Activated CD4-positive, alpha-beta T cell treated with anti-CD3 and anti-CD28 coated beads, Interleukin-2, amount 50 U/mL, for 1 hour (primary cell): ENCODE measurements at regions not wholly inside any gene's neighbourhood (a gene's known extent, or its start where the extent isn't known, plus 50 kb on each side); places are given as distances from the start of the nearest gene placed in this dataset.

Experiments used
- DNase-seq: peaks from one replicate; pipeline ENCODE4 v3.0.0-alpha.2; 2020

DNA sequence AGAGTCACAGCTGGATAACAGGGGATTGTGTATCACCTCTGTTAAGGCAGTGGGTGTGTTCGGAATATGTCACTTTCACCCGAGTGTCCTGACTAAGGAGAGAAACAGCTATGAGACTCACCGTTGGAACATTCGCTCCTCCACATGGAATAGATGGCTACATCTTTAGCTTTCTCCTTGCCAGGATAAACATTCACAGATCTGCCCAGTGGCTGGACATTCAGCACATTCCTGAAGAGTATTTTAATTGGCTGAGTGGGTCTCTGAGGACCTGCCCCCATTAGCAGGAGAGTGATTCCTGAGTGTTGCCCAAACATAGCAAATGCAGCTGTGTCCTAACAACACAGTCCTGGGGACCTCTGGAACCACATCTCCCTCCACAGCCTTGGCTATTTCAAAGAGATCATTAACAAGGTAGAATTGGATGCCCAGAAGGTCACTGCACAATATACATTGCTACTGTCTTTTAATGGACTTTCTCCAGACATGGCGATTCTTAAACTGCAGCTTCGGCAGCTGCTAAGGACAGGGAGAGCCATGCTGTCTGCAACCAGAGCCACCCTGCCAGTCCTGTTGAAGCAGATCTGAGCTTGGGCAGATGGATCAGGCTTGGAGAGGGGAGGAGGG, 435.0 kb upstream of the CADM1 start:
- DNase-seq: no peak

DNA sequence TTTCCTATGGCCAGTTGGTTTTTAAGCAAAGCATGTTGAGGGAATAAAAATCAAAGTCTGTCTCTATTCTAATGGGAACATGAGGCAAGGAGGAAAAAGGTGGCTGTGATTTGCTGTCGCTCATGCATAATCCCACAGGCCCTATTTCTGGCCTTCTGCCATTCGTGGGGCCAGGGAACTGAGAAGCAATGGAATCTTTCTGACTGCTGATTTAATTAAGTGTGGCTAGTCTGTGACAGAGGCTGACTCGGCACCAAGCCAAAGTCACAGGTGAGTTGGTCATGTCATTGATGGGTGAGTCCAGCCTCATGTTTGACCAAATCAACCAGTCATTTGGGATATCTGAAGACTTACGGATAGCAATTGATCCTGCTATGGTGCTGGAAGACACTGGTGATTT, 429.3 kb upstream of the CADM1 start:
- no peak for DNase-seq

DNA sequence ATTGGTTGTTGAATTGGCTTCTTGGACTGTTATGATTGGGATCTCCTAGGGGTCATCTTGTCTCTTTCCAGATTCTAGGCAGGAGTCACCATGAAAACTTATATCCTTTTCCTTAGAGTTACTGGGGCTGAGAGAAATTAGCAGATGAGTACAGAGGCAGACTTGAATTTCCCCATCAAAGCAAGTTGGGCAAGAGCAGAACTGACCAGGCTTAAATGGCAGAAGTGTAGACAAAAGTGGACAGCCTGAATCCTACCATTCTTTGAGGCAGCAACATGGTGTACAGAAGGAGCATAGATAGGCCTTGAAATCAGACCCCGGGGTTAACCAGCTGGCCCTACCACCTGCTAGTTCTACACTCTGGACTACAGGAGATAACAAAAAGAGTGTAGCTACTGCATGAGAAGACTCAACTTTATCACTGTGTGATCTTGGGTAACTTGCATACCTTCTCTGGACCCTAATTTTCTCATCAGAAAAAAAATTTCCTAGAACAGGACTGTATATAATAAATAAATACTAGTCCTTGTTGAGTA, 427.4 kb upstream of the CADM1 start:
- DNase-seq: no peak

DNA sequence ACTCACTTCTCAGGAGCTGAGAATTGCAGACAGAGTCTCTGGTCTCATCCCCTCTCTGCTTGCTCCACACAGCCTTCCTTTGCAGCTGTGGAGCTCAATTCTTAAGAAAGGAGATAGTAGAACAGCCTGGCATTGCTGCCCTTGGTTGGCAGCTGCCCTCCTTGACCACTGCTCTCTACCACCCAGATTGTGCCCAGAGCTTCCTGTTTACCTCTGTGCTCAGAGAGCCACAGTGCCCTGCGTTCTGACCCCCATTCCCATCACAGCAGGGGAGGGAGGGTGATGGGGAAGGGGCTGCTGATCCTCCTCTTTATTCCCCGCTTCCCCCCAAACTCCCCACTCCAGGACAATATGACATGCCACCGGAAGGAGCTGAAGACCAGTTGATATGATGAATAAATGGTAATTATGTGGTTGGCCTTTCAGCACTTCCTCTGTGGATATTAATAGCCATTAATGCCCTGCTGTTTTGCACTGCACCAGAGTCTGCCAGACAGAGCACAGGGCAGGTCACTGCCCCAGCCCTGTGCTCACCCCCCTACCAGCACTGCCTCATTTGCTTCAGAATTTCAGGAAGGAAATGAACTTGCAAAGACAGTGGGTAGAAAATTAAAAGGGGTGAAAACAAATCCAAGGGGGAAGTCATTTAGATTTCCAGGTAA, 426.8 kb upstream of the CADM1 start:
- DNase-seq: no peak

DNA sequence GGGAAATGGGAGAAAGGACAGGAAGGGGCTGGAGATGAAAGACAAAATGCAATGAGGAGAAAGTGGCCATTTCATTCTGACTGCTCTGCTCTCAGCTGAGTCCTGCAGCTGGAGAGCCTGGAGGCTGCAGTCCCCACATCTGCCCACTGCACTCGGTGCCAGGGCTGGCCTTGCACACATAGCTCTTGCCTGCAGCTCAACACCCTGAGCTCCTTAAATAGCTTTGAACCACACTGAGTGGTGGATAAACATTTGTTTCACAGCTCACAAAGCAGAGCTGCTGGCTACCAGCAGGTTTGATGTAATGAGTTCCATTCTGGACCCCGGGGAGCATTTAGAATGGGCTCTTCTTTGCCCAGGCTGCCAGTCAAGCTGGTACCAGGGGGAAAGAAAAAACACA, 426.1 kb upstream of the CADM1 start:
- DNase-seq: no peak

DNA sequence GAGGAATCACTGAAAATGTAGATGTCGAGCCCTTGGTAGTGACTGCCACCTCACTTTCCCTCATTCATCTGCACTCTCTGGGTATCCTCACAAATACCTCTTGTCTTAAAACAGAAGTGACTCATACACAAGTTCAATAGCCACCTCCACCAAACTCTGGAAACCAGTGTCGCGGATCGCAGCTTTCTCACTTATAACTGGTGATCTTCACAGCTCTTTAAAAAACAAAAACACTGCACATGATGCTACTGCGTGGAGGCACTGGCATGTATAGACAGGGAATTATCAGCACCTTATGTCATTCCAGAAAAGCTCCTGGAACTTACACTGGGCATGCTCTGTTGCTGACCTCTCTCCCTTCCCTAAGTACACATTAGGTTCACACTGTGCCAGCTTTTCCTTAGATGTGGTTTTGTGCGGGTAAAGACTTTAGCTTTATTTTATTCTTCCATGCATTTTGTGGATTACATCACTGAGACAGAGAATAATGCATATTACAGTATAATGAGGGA, 425.5 kb upstream of the CADM1 start:
- DNase-seq: no peak

DNA sequence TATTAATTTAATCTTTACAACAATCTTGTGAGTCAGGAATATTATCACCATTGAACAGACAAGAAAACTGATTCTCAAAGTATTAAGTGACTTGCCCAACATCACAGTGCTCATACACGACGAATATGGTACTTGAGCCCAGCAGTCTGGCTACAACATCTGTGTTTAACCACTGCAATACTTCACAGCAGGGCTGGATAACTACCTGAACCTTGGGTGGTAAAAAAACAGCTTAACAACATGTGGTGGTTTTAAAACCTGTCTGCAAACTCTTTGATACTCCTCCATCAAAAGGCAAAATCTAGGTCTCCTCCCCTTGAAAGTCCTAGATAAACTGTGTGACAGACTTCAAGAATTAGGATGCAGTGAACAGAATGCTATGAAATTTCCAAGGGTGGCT, 424.6 kb upstream of the CADM1 start:
- no peak for DNase-seq

DNA sequence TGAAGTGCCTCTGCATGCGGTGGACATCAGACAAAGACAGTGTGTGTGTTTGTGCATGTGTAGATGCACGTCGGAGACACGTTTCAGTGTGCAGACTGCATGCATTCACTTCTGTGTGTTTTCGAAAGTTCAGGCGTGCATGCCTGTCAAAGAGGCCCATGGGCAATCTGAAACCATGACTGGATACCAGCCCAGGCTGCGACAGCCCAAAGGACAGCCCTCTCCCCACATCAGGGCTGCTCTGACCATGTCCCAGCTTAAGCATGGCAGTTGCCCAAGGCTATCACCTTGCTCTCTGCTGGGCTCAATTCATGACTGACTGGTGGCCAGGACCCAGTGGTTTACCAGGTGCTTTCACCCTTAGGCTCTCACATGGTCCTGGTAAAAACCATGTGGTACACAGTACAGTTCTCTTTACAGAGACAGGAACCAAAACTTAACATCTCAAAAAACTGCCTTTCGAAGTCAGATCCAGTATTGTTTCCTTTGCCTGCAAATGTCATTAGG, 423.7 kb upstream of the CADM1 start:
- no peak for DNase-seq

DNA sequence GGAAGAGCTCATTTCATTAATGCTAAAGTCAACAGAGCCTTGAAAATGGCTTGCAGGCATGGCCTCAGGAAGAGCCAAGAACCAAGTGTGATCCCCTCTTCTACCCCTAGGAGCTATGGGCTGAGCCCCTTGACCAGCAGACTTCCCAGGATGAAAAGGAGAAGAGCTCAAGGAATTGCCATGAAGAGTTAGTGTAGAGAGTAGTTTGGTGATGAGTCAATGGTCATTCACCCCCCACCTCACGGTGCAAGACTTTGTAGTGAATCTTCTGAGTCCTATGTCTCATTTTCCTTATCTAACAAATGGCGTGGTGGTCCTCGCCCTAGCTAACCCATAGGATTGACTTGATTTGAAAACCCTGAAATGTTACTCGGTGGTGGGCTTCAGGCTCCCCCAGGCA, 422.4 kb upstream of the CADM1 start:
- no peak for DNase-seq

DNA sequence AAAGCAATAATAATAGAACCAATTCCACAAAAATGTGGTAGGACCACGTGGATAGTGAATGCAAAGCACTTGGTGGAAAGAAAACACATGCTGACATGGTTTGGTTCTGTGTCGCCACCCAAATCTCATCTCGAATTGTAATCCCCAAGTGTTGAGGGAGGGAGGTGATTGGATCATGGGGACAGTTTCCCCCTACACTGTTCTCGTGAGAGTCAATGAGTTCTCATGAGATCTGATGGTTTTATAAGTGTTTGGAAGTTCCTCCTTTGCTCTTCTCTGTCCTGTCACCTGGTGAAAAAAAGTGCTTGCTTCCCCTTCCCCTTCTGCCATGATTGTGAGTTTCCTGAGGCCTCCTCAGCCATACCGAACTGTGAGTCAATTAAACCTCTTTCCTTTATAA, 421.9 kb upstream of the CADM1 start:
- no peak for DNase-seq

DNA sequence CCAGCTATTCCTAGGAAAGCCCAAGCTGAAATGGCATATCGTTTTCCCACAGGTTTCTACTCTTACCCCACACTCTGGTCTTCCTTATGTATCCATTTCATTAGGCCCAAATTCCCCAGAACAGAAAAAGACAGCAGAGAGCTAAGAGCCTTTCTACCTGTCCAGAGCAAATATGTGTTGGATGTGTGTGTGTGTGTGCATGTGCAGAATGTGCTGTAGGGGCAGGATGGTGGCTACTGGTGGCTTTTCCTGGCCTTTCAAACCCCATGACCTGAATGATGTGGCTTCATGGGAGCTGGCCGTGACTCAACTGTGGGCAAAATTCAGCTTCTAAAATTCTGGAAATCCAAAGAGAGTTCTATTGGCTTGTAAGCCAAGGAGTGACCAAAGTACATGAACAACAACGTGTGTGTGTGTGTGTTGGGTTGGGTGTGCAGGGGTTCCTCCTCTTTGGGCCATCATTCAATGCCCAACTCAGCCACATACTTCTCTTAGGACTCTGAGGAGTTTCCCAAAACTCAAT, 421.4 kb upstream of the CADM1 start:
- DNase-seq: no peak

DNA sequence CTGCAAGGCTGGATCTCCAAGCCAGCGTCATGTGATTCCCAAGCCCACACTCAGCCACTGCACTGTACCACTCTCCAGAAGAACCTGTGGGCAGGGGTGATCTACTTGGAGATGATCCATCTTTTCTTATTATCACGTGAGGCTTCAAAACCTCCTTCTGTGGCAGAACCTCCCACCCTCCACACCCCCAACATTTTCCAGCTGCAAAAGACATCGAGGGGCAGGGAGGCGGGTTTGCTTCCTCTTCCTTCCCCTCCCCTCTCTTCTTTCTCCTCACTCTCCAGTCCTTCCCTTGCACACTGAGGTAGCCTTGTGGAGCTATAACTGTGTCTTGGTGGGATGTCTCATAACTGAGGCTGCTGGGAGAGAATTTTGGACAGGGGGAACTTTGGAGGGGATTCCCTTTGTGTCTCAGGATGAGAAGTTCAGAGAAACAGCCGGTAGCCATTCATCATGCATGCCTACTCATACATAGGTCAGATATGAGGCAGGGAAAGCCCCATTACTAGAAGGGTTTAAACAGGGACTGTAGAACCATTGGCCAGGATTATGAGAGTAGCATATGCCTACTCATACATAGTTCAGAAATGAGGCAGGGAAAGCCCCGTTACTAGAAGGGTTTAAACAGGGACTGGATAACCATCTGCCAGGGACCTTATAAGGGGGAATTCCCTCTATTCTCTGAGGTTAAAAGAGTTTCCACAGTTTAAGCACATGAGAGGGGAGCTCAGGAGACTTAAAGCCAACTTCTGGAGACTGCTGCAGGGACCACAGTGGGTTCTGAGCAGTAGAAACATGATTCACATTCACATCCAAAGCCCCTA, 420.7 kb upstream of the CADM1 start:
- DNase-seq: no peak

DNA sequence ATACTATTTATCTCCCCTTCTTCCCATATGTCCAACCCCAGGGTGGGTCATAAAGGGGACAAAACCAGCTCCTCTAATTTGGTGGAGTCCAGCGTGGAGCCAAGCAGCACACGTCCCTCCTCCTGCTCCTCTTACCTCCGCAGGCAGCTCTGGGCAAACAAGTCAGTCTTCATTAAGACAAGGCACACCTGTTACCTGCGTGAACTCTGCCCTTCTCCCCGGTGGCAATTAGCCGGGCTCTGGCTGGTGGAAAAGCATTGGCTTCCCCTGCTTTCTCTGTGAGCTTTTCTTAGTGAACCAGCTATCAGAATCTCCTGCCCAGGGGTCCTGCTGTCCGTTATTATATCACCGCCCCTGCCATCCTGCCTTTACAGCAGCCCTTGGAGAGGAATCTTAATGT, 418.7 kb upstream of the CADM1 start:
- no peak for DNase-seq

DNA sequence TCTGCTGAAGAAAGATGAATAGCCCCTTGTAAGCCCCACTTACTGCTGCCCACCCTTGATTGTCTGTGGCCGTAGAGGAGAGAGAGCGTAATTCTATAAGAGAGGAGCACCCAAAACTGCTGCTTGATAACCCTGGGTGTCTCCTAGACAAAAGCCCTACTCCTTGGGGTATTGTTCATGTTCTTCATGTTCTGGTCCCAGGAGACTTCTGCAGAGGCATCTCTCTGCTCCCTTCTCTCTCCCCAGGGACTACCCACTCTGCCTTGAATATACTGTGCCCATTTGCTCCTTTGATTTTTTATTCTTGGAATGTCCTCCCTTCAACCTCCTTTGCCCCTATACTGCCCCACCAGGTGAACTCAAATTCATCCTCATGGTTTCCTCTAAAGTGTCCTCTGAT, 417.8 kb upstream of the CADM1 start:
- no peak for DNase-seq

DNA sequence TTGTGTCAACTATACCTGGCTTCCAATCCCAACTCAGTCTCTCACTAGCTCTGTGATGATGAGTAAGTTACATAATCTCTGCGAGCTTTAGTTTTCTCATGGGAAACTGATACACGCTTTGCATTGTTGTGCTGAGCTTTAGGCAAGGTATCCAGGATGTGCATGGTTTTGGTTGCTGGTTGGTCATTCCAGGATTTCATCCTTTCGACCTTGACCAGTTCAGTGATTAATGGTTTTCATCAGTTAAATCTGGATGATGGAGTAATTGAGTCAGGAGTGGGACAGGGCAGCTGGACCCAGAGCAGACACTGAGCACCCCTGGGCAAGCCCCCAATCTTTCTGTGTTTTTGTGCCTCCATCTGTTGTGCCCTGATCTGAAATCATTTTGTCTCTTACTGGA, 417.3 kb upstream of the CADM1 start:
- DNase-seq: no peak

DNA sequence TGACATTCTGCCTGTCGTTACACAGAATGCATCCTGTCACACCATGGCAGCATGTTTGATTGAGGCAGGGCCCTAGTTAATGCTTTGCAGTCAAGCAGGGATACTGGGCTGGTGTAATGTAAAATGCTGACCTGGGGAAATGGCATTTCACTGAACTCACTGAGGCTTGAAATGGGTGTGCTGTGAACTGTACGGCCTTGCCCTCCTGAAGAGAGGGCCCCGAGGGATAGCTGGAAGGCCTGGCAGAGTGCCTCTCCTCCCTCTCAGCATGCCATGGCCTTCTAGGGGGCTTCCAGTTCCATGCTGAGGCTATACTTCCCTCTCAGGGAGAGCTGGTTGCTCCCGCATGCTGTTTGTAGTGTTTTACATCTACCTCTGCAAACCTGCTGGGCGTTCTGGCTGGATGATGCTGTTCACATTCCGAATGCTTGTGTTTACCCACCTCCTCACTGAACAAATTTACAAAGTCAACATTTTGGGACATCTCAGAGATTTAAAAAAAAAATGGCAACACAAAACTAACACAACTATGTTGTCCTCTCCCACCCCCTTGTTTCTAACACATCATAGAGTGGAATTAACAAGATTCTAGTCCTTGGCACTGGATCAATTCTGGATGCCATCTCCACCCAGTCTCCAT, 416.7 kb upstream of the CADM1 start:
- DNase-seq: no peak

DNA sequence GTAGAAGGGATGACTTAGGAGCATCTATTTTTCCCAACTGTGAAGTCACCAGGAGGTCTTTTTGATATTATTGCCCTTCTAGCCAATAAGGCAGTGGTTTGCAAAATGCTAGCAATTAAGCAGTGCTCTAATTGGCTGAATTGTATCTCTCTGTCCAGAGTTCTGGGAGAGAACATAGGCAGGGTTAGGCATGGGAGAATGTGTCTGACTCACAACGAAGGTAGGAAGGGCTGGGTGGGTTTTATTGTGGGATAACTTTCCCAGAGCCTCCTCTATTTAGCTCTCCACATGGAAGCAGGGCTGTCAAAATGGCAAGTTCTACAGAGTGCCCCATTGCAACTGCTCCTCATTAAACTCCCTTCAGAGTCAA, 415.9 kb upstream of the CADM1 start:
- no peak for DNase-seq

DNA sequence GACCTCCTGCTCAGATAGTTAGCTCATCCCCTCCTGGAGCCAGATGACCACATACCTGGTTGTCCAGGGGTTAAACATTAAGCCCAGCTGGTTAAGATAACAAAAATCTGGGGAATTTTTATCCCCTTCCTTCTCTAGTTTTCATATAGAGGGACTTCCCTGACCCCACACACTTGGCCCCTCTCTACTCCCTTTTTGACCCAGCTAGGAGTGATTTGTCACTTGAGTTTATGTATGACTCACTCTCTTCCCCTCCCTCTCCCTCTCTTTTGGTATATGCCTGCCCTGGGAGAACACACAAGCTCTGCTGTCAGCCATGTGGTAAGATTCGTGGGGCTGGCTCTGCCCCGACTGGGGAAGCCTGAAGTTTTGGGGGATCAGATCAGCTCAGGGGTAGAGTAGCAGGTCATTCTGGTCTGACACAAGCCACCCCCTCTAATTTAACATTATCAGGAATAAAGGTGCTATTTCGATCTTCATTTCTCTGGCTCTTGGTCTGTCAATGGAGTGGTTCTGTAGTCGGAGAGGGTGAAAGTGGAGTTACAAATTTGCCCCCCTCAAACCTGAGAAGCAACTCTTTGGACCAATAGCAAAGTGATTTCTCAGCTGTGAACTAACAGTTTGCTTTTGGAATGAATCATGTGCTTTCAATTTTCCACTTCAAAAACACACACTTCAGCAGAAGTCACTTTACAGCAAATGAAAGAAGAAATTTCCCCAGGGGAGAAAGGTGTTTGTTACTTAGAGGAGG, 415.3 kb upstream of the CADM1 start:
- no peak for DNase-seq

DNA sequence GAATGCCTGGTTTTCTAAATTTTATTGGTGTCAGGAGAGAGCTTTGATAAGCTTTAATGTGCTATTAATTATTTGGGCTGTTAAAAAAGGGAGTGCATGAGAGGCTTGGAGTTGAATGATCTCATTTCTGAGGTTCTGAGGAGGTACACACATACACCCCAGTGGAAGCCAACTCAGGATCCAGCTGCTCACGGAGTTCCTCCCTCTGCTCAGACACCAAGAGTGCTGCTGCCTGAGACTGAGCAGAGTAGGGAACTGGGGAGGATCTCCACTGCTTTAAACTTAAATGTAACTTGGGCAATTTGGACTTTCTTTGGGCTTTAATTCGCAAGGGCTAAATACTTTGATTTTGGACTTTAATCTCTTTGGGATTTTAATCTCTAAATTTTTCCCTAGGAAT, 414.4 kb upstream of the CADM1 start:
- DNase-seq: no peak

DNA sequence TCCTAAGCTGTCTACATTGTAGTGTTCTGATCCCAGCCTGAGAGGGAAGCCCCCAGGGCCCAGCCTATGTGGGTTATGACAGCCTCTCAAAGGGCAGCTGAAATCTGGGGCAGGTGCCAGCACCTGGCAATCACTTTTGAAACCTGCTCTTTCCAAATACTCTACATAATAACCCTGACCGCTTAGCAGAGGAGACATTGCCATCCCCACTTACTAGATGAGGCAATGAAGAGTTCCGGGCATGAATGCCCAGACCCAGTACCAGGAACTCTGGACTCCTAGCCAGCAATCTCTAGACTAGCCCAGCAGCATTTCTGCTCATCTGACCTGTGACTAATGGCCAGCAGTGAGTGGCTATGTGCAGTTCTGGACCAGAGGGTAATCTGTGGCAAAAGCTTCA, 412.4 kb upstream of the CADM1 start:
- DNase-seq: no peak

DNA sequence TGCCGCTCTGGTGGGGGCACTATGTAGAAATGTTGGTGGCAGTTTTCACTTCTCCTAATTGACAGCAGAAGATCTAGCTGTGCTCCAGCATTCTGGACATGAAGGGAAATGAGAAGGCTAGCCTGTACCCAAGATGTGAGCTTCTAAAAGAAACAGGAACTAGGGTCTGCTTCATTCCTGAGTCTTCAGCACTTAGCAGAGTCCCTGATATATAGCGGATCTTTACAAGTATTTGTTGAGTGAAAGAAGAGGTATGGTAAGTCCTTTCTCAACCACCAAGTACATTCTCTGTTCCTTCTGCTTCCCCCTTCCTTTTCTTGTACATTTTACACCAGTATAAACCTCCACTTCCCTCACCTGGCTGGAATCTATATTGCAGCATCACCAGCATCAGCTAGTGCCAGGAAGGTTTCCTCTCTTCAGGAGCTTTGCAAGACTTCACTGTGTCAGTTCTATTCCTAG, 408.3 kb upstream of the CADM1 start:
- no peak for DNase-seq
